Gastrocnemius medialis (tissue), 4 donors: ENCODE measurements at regions not wholly inside any gene's neighbourhood (a gene's known extent, or its start where the extent isn't known, plus 50 kb on each side); places are given as distances from the start of the nearest gene placed in this dataset.
"Not testable (repeated sequence)": the region's sequence is repeated elsewhere in the genome, so short reads cannot be mapped to it uniquely, and the experiment has no call there.

ENCODE experiments used
- CTCF ChIP-seq, 5 experiments: fragments of 450-650 bp in 3 of 5; fragments of 200-600 bp in 2 of 5; sonication (generic) in 2 of 5; IDR thresholded peaks in 4 of 5; conservative IDR thresholded peaks in 1 of 5; 1 replicate in 4 of 5; 2 replicates in 1 of 5; pipeline ENCODE4 v1.5.1; 2016 to 2019; ENCODE audit warnings: antibody characterized with exemption in 5 of 5, mild to moderate bottlenecking in 3 of 5, moderate library complexity in 3 of 5
- POLR2A ChIP-seq, 2 donors: fragments of 450-650 bp; IDR thresholded peaks; one replicate each; pipeline ENCODE4 v1.6.1; 2017; ENCODE audit warnings: antibody characterized with exemption in 2 of 2, mild to moderate bottlenecking in 2 of 2, moderate library complexity in 2 of 2

- not testable (repeated sequence) for TF ChIP-seq CTCF (IDR thresholded peaks at IDR 0.05 in 4 of 5, conservative IDR thresholded peaks at IDR 0.05 in 1 of 5); POLR2A (IDR thresholded peaks at IDR 0.05)
These were observed 79.0 kb upstream of the NBPF19 start for GRCh38 chr1:149395802-149396201.
